Caco-2 (cell line): ENCODE measurements at regions not wholly inside any gene's neighbourhood (a gene's known extent, or its start where the extent isn't known, plus 50 kb on each side); places are given as distances from the start of the nearest gene placed in this dataset.

ENCODE experiments used
- BruUV-seq: library from RNA; stranded (reverse); fragments of 400-500 nt; replicated peaks from 2 replicates; lab custom pipeline; 2021; lab: Mats Ljungman, UMichigan
- CTCF ChIA-PET: fragments of 300-600 bp; sonication (Branson Sonifier 250); formaldehyde crosslinking; loops from one replicate; lab custom pipeline; 2022; ENCODE audit warnings: antibody characterized with exemption; lab: Charles Lee
- POLR2A ChIA-PET: fragments of 300-600 bp; sonication (Branson Sonifier 250); formaldehyde crosslinking; loops from one replicate; lab custom pipeline; 2022; ENCODE audit warnings: antibody characterized with exemption; lab: Charles Lee
- DNase-seq, 2 experiments: peaks; one replicate each; pipeline versions ENCODE4 v3.0.0 to v3.0.0-alpha.2; 2020 to 2022
- H3K27me3 ChIP-seq: replicated peaks from 2 replicates; pipeline ENCODE4 v1.6.0; 2011; ENCODE audit warnings: low read length; ENCODE audit not compliant: control insufficient read depth, insufficient read depth
- H3K36me3 ChIP-seq: 2 replicates; pipeline ENCODE4 v1.5.1; 2011; ENCODE audit warnings: low read length; ENCODE audit not compliant: control insufficient read depth, insufficient read depth
- H3K4me1 ChIP-seq: fragments of 250-450 bp; sonication (Bioruptor Pico); 2 replicates; pipeline ENCODE4 v1.5.1; 2020; ENCODE audit warnings: mild to moderate bottlenecking
- H3K4me3 ChIP-seq: 2 replicates; pipeline ENCODE4 v1.5.1; 2011; ENCODE audit warnings: low read depth, mild to moderate bottlenecking, control low read depth, low read length
- H3K9me3 ChIP-seq: fragments of 250-450 bp; sonication (Bioruptor Pico); 2 replicates; pipeline ENCODE4 v1.5.1; 2020; ENCODE audit warnings: mild to moderate bottlenecking, moderate library complexity
- H3K27ac Mint-ChIP-seq: one replicate; pipeline ENCODE4 v1.8.0; 2022; ENCODE audit warnings: mixed read lengths; ENCODE audit not compliant: unreplicated experiment
- H3K27me3 Mint-ChIP-seq: one replicate; pipeline ENCODE4 v1.8.0; 2022; ENCODE audit warnings: mixed read lengths; ENCODE audit not compliant: insufficient read depth, unreplicated experiment
- H3K36me3 Mint-ChIP-seq: one replicate; pipeline ENCODE4 v1.8.0; 2022; ENCODE audit warnings: mild to moderate bottlenecking, mixed read lengths; ENCODE audit not compliant: insufficient read depth, unreplicated experiment
- H3K4me1 Mint-ChIP-seq: one replicate; pipeline ENCODE4 v1.8.0; 2022; ENCODE audit warnings: low read depth, mixed read lengths; ENCODE audit not compliant: unreplicated experiment
- H3K4me3 Mint-ChIP-seq: one replicate; pipeline ENCODE4 v1.8.0; 2022; ENCODE audit warnings: mild to moderate bottlenecking, moderate library complexity, mixed read lengths; ENCODE audit not compliant: unreplicated experiment
- H3K9me3 Mint-ChIP-seq: one replicate; pipeline ENCODE4 v1.8.0; 2022; ENCODE audit warnings: mixed read lengths; ENCODE audit not compliant: unreplicated experiment
- intact Hi-C: fragments of 100-400 bp; cut with micrococcal nuclease; formaldehyde crosslinking; loops from one replicate; pipeline ENCODE4 v1.10.0; 2022; ENCODE audit not compliant: unreplicated experiment
- TF ChIP-seq, protein P1 (sequence below), 2 experiments: fragments of 200-600 bp in 1 of 2; IDR thresholded peaks; 1 replicate in 1 of 2; 2 replicates in 1 of 2; pipeline versions ENCODE4 v1.5.1 to v1.8.0; 2011 to 2022; ENCODE audit warnings: antibody characterized with exemption in 1 of 2, control low read depth in 1 of 2, inconsistent platforms in 1 of 2, low read depth in 1 of 2, low read length in 1 of 2, mild to moderate bottlenecking in 1 of 2, moderate library complexity in 1 of 2; ENCODE audit not compliant: insufficient read depth in 1 of 2, severe bottlenecking in 1 of 2, unreplicated experiment in 1 of 2

DNA sequence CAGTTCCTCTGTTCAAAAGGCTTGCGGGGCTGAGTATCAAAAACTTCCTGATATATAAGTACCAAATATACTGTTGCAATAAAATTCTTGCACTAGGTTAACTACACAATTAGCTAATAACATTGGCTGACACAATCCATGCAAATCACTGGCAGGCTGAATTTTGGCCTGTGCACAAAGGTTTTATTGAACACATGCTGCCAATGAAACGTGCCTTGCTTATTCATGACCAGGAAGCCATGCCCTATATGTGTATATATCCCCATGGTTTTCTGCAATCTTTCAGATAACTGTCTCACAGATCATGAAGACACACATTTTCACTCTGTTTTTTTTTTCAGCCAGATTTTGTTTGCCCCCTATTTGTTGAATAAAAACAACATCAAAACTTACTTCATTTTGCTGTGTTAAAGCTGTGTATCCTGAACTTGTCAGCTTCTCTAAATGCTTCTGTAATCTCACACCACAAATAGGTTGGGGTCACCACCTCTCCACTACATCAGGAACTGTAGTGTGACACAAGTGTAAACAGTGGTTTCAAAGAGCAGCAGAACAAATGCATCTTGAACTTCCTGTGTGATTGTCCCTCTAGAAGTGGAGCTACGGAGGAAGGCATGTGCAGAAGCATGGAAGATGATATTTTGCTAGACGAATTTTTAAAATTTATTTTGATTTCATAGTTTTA is 920.7 kb upstream of the NR2F2 start:
- no TSS peak for BruUV-seq
- no peaks in the 10 kb centered on the region for H3K36me3 ChIP-seq
- no peaks in the 10 kb centered on the region for H3K4me1 ChIP-seq
- Mint-ChIP-seq H3K4me1 (no peaks in the 10 kb centered on the region), H3K9me3 (no peaks in the 10 kb centered on the region), H3K4me3 (no peak overlapping the region), H3K27me3 (no peaks in the 10 kb centered on the region), H3K27ac (no peak overlapping the region), H3K36me3 (no peaks in the 10 kb centered on the region)
- no peaks in the 10 kb centered on the region for H3K9me3 ChIP-seq
- CTCF ChIA-PET, result no interaction called here
- H3K27me3 ChIP-seq, result no peaks in the 10 kb centered on the region
- POLR2A ChIA-PET, result no interaction called here
- intact Hi-C loops, result no loop called here
- no peak for DNase-seq
- TF ChIP-seq, protein P1, sequence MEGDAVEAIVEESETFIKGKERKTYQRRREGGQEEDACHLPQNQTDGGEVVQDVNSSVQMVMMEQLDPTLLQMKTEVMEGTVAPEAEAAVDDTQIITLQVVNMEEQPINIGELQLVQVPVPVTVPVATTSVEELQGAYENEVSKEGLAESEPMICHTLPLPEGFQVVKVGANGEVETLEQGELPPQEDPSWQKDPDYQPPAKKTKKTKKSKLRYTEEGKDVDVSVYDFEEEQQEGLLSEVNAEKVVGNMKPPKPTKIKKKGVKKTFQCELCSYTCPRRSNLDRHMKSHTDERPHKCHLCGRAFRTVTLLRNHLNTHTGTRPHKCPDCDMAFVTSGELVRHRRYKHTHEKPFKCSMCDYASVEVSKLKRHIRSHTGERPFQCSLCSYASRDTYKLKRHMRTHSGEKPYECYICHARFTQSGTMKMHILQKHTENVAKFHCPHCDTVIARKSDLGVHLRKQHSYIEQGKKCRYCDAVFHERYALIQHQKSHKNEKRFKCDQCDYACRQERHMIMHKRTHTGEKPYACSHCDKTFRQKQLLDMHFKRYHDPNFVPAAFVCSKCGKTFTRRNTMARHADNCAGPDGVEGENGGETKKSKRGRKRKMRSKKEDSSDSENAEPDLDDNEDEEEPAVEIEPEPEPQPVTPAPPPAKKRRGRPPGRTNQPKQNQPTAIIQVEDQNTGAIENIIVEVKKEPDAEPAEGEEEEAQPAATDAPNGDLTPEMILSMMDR (IDR thresholded peaks at IDR 0.05; ENCODE audit: insufficient read depth in 1 of 2, low read depth in 1 of 2, low read length in 1 of 2, severe bottlenecking in 1 of 2, unreplicated experiment in 1 of 2), result no peak
- H3K4me3 ChIP-seq, result no peak overlapping the region

DNA sequence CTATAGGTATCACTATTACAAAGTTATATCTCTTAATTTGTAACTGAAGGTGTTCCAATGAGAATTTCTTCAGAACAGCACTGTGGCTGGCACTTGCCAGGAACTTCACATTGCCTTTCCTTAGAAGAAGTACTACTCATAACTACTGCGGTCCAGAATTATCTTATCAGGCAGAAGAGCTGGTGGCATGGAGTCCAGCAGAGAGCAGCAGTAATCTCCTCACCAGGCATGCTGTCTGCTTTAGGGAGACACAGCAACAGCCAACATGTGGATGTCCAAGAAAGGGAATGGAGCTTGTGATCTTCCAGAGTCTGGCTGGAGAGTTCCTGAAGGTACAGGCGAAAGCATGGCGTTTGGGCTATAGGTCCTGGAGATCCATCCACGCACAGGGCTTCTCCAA is 919.7 kb upstream of the NR2F2 start:
- TF ChIP-seq, protein P1 (IDR thresholded peaks at IDR 0.05; ENCODE audit: insufficient read depth in 1 of 2, low read depth in 1 of 2, low read length in 1 of 2, severe bottlenecking in 1 of 2, unreplicated experiment in 1 of 2), result no peak
- Mint-ChIP-seq H3K27ac (no peak overlapping the region), H3K36me3 (no peaks in the 10 kb centered on the region), H3K4me1 (no peaks in the 10 kb centered on the region), H3K27me3 (no peaks in the 10 kb centered on the region), H3K9me3 (no peaks in the 10 kb centered on the region), H3K4me3 (no peak overlapping the region)
- no peaks in the 10 kb centered on the region for H3K4me1 ChIP-seq
- intact Hi-C loops, result no loop called here
- ChIA-PET CTCF (no interaction called here), POLR2A (no interaction called here)
- no peaks in the 10 kb centered on the region for H3K9me3 ChIP-seq
- no peaks in the 10 kb centered on the region for H3K27me3 ChIP-seq
- no peak overlapping the region for H3K4me3 ChIP-seq
- no peak for DNase-seq
- BruUV-seq, result no TSS peak
- H3K36me3 ChIP-seq, result no peaks in the 10 kb centered on the region

DNA sequence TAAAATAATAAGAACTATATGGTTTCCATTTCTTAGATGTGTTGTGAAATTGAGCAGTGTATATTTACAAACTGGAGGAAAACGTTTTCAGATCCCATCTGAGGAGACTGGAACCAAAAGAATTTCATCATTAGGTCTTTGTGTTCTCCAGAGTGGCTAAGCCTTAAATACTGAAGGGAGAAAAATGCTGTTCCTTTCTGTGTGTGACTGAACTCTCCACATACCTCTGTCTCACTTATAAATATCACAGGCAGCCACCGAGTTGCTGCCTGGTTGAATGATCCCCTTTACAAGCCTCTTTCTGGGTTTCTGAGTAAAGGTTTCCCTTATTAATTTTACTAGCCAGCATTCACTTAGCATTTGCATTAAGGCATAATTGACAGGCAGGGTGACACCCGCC is 913.9 kb upstream of the NR2F2 start:
- H3K4me1 Mint-ChIP-seq, result no peaks in the 10 kb centered on the region
- TF ChIP-seq, protein P1 (IDR thresholded peaks at IDR 0.05; ENCODE audit: insufficient read depth in 1 of 2, low read depth in 1 of 2, low read length in 1 of 2, severe bottlenecking in 1 of 2, unreplicated experiment in 1 of 2), result no peak

More for the DNA sequence above, 913.9 kb upstream of the NR2F2 start:
- Histone ChIP-seq H3K36me3 (no peaks in the 10 kb centered on the region), H3K27me3 (no peaks in the 10 kb centered on the region), H3K4me3 (no peak overlapping the region), H3K4me1 (no peaks in the 10 kb centered on the region), H3K9me3 (no peaks in the 10 kb centered on the region)
- no peaks in the 10 kb centered on the region for H3K36me3 Mint-ChIP-seq
- no peak overlapping the region for H3K4me3 Mint-ChIP-seq
- intact Hi-C loops, result no loop called here
- peaks cover 20% of the 10 kb centered on the region for H3K9me3 Mint-ChIP-seq
- peaks cover 3% of the 10 kb centered on the region for H3K27me3 Mint-ChIP-seq
- no peak for DNase-seq
- POLR2A ChIA-PET, result no interaction called here
- no TSS peak for BruUV-seq
- CTCF ChIA-PET, result no interaction called here
- H3K27ac Mint-ChIP-seq, result no peak overlapping the region
